WTC11 (cell line): ENCODE measurements at regions not wholly inside any gene's neighbourhood (a gene's known extent, or its start where the extent isn't known, plus 50 kb on each side); places are given as distances from the start of the nearest gene placed in this dataset.

Source experiments
- CTCF ChIP-seq: fragments of 200-600 bp; IDR thresholded peaks from 2 replicates; pipeline ENCODE4 v1.8.0; 2022; ENCODE audit warnings: antibody characterized with exemption
- ETV6 ChIP-seq: sonication (generic); formaldehyde crosslinking; IDR thresholded peaks from 2 replicates; pipeline ENCODE4 v1.8.1; 2022; ENCODE audit warnings: mild to moderate bottlenecking, missing genetic modification reagents
- FOXK1 ChIP-seq: sonication (generic); formaldehyde crosslinking; IDR thresholded peaks from 2 replicates; pipeline ENCODE4 v1.8.0; 2022; ENCODE audit warnings: mild to moderate bottlenecking, moderate library complexity, missing genetic modification reagents
- JUN ChIP-seq: sonication (generic); formaldehyde crosslinking; IDR thresholded peaks from 2 replicates; pipeline ENCODE4 v1.8.0; 2023; ENCODE audit warnings: mild to moderate bottlenecking, missing genetic modification reagents
- MAX ChIP-seq: sonication (generic); formaldehyde crosslinking; IDR thresholded peaks from 2 replicates; pipeline ENCODE4 v1.8.0; 2022; ENCODE audit warnings: mild to moderate bottlenecking, missing genetic modification reagents
- MYBL2 ChIP-seq: sonication (generic); formaldehyde crosslinking; IDR thresholded peaks from 2 replicates; pipeline ENCODE4 v1.8.1; 2023; ENCODE audit warnings: mild to moderate bottlenecking, moderate library complexity, missing genetic modification reagents
- NFATC4 ChIP-seq: fragments of 250-450 bp; sonication (Bioruptor Pico); IDR thresholded peaks from 2 replicates; pipeline ENCODE4 v1.9.0; 2021; ENCODE audit warnings: mild to moderate bottlenecking
- NFE2L1 ChIP-seq: sonication (generic); formaldehyde crosslinking; IDR thresholded peaks from 2 replicates; pipeline ENCODE4 v1.8.1; 2023; ENCODE audit warnings: missing genetic modification reagents
- PRRX2 ChIP-seq: fragments of 250-450 bp; sonication (Bioruptor Pico); IDR thresholded peaks from 2 replicates; pipeline ENCODE4 v1.8.0; 2021; ENCODE audit warnings: mild to moderate bottlenecking
- ZNF232 ChIP-seq: sonication (generic); formaldehyde crosslinking; IDR thresholded peaks from 2 replicates; pipeline ENCODE4 v1.8.0; 2022; ENCODE audit warnings: mild to moderate bottlenecking, missing genetic modification reagents
- ZSCAN18 ChIP-seq: fragments of 250-450 bp; sonication (Bioruptor Pico); IDR thresholded peaks from 2 replicates; pipeline ENCODE4 v2.1.2; 2022; ENCODE audit warnings: mild to moderate bottlenecking, moderate library complexity
- TF ChIP-seq, protein P1 (sequence below): sonication (generic); formaldehyde crosslinking; IDR thresholded peaks from 2 replicates; pipeline ENCODE4 v1.8.0; 2022; ENCODE audit warnings: mild to moderate bottlenecking, missing genetic modification reagents

DNA sequence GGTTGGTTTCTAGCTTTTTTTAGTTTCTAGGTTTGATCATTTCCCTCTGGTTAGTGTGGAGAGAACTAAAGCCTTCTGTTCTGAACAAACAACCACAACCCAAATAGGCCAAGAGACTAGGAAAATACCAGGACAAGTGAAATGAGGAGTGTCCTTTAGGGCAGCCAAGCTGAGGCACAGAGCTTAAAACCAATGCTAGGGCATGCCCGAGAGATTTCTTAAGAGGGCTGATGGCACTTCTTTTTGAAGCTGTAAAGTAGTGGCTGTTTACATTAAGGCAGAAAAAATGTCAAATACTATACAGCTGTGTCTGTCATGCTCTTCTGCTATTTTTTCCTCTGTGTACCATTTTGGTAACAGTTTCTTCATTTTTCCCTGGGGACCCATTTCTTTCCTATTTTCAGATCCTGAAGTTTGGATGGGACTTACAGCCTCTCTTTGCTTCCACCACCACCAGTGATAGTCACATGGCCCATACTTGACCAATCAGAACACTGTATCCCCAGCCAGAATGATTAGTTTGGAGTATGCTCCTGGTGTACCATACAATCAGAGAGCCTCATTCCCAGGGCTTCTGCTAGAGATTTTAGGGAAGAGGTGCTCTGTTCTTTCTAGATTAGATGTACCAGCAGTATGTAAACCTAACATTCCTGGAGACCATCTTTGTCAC, 154.4 kb downstream of the BMP2 start:
- TF ChIP-seq ETV6 (no peak), CTCF (no peak), MYBL2 (CRISPR knock-in tag) (no peak), ZSCAN18 (CRISPR knock-in tag) (no peak), JUN (no peak), MAX (no peak), NFATC4 (CRISPR knock-in tag) (no peak), FOXK1 (CRISPR knock-in tag) (no peak), PRRX2 (CRISPR knock-in tag) (no peak), ZNF232 (CRISPR knock-in tag) (no peak), NFE2L1 (no peak)
- TF ChIP-seq, protein P1, sequence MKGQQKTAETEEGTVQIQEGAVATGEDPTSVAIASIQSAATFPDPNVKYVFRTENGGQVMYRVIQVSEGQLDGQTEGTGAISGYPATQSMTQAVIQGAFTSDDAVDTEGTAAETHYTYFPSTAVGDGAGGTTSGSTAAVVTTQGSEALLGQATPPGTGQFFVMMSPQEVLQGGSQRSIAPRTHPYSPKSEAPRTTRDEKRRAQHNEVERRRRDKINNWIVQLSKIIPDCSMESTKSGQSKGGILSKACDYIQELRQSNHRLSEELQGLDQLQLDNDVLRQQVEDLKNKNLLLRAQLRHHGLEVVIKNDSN (CRISPR knock-in tag): no peak
